GM12872 (cell line): ENCODE measurements at regions not wholly inside any gene's neighbourhood (a gene's known extent, or its start where the extent isn't known, plus 50 kb on each side); places are given as distances from the start of the nearest gene placed in this dataset.

Experiments
- TF ChIP-seq, protein P1 (sequence below): IDR thresholded peaks from 3 replicates; pipeline ENCODE4 v1.5.1; 2011; ENCODE audit warnings: low read depth, mild to moderate bottlenecking, low read length, moderate library complexity; ENCODE audit not compliant: insufficient read depth

- TF ChIP-seq, protein P1, sequence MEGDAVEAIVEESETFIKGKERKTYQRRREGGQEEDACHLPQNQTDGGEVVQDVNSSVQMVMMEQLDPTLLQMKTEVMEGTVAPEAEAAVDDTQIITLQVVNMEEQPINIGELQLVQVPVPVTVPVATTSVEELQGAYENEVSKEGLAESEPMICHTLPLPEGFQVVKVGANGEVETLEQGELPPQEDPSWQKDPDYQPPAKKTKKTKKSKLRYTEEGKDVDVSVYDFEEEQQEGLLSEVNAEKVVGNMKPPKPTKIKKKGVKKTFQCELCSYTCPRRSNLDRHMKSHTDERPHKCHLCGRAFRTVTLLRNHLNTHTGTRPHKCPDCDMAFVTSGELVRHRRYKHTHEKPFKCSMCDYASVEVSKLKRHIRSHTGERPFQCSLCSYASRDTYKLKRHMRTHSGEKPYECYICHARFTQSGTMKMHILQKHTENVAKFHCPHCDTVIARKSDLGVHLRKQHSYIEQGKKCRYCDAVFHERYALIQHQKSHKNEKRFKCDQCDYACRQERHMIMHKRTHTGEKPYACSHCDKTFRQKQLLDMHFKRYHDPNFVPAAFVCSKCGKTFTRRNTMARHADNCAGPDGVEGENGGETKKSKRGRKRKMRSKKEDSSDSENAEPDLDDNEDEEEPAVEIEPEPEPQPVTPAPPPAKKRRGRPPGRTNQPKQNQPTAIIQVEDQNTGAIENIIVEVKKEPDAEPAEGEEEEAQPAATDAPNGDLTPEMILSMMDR: no peak
Observed at GRCh38 chrX:9147086-9147485, 113.2 kb upstream of the FAM9B start.

DNA sequence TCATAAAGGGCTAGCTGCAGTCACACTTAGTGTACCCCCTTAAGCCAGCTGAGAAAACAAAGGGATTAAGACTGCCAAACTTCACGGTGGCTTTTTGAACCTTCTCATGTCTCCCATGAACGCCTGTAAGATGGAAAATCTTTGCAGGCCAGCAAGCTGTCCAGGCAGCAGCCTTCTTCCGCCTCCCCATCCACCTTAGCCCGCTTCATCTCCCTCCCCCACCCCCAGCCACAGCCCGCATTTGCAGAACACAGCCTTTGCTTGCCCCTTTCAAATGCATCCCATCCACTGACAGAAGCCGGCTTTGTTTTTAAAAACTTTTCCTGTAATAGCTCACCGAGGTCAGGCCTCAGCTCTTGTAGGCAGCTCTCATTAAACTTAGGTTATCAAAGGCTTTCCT is 113.8 kb upstream of the FAM9B start:
- TF ChIP-seq, protein P1: no peak

DNA sequence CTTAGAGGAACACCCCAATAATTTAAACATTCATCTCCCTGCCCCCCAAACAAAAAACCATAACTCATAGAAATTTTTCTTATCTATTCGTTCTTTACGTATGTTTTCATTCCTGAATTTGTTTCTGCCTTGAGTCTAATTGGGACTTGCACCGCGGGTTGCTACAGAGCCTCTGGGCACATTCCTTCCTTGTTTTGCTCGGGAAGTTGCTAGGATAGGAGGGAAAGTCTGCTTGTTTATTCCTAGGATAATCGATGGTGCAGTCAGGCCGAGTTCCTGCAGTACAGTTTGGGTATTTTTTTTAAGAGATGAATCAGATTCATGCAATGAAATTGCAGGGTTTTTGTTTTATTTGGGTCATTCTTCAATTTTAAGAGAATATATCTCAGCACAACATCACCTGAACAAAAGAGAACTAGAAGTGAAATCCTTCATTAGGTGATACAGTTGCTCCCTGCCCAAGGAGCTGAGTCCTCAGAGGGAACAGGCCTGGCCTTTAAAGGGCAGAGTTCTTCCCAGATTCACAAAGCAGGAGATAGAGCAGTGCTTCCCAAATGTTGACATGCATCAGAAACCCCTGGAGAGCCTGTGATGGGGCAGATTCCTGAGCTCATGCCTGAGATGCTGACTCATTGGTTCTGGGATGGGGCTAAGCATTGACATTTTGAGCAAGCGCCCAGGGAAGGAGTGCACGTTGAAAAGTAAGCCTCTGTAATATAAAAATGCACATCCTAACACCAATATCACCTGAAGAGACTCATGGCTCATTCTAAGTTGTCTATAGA is 114.9 kb upstream of the FAM9B start:
- TF ChIP-seq, protein P1: no peak

DNA sequence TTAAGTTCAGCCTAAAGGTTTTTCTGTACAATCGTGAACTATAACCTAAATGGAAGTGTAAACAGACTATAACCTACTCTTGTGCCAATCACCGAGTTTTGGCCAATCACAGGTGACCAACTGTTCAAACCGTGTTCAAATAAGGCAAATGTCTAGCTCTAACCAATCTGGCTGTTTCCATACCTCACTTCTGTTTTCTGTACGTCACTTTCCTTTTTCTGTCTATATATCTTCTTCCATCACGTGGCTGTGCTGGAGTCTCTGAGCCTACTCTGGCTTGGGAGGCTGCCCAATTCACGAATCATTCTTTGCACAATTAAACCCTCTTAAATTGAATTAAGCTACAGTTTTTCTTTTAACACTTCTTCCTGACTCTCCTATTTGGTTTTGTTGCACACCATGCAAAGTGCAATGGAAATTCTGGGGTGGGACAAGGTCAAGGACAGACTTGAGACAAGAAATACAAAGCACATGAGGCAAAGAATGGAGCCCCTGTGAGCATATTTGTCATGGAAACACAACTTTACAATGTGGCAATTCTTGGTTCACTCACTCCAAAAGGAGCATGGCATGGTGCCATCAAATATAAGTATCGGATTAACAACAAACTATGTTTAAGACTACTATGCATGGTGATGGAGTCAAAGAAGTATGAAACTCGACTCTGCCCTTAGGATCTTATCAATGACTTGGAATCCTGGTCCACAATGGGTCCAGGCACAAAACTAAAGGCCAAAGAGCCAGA is 115.7 kb upstream of the FAM9B start:
- TF ChIP-seq, protein P1: no peak

- TF ChIP-seq, protein P1: no peak
Observed at GRCh38 chrX:9151772-9152307, 117.9 kb upstream of the FAM9B start.

DNA sequence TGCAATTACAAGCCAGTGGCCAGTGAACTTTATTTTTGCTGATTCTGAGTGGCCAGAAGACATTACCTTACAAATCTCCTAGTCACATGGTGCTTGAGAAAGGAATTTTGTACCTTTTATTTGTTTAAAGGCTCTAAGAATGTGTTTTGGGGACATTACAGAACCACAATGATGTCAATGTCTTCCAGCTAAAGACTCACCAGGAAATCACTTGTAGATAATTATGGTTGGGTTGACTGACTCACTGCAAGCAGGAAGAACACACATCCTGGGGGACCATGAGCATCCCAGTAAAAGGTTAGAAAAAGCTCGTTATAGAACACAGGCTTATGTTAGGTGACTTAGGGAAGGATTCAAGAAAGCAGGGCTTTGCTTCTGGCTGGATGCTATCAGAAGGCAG is 119.4 kb upstream of the FAM9B start:
- TF ChIP-seq, protein P1: no peak

DNA sequence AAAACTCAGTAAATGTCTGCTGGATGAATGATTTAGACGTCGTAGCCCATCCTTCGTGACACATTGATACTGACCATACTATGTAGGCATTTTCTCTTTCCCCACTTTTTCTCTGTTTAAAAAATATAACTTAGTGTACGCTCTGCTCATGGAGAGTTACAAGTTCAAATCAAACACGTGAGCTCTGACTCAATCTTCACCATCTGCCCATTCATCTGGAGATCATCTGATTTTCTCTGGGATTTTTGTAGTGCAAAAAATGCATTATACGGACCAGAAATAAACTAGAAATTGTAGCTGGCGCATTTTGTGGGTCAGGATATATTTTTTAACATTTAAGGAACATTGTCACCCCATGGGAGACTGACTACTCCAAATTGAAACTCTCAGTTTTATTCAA is 124.7 kb upstream of the FAM9B start:
- TF ChIP-seq, protein P1: no peak
